SU-DHL-6 (cell line): ENCODE measurements at regions not wholly inside any gene's neighbourhood (a gene's known extent, or its start where the extent isn't known, plus 50 kb on each side); places are given as distances from the start of the nearest gene placed in this dataset.

Experiments used
- EZH2phosphoT487 ChIP-seq: fragments of 200-600 bp; sonication (generic), shearing (Covaris generic); conservative IDR thresholded peaks from 2 replicates; pipeline ENCODE4 v1.6.1; 2018; ENCODE audit warnings: mild to moderate bottlenecking, antibody characterized with exemption, low read length, moderate library complexity, mixed read lengths
- TF ChIP-seq, protein P1 (sequence below): fragments of 200-600 bp; sonication (generic); IDR thresholded peaks from one replicate; pipeline ENCODE4 v1.5.1; 2017; ENCODE audit warnings: antibody characterized with exemption, mild to moderate bottlenecking, low read length, moderate library complexity; ENCODE audit not compliant: insufficient read depth, poor library complexity, severe bottlenecking

DNA sequence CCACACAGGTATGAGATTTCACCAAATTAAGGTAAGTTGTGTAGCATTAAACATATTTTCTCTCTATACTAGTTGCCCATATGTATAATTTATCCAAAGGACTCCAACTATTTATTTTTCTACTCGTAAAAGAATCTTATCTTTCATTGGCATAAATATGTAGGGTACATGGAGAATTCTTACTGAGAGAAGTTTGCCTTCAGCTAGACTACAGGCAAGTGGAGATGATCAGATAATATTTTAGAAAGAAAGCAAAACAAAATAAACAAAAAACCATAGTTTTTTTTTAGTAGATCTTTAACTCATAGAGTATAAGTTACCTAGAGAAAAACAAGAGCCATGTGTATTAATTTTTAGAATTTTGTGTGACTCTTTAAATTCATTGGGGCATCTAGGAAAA is 743.1 kb upstream of the ARRDC3 start:
- TF ChIP-seq, protein P1, sequence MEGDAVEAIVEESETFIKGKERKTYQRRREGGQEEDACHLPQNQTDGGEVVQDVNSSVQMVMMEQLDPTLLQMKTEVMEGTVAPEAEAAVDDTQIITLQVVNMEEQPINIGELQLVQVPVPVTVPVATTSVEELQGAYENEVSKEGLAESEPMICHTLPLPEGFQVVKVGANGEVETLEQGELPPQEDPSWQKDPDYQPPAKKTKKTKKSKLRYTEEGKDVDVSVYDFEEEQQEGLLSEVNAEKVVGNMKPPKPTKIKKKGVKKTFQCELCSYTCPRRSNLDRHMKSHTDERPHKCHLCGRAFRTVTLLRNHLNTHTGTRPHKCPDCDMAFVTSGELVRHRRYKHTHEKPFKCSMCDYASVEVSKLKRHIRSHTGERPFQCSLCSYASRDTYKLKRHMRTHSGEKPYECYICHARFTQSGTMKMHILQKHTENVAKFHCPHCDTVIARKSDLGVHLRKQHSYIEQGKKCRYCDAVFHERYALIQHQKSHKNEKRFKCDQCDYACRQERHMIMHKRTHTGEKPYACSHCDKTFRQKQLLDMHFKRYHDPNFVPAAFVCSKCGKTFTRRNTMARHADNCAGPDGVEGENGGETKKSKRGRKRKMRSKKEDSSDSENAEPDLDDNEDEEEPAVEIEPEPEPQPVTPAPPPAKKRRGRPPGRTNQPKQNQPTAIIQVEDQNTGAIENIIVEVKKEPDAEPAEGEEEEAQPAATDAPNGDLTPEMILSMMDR: no peak
- TF ChIP-seq EZH2phosphoT487: no peak
